Activated CD8-positive, alpha-beta T cell treated with anti-CD3 and anti-CD28 coated beads for 36 hours (primary cell): ENCODE measurements at regions not wholly inside any gene's neighbourhood (a gene's known extent, or its start where the extent isn't known, plus 50 kb on each side); places are given as distances from the start of the nearest gene placed in this dataset.

Experiments used
- ATAC-seq: fragments of 200-7000 bp; cut with Tn5 transposase; one replicate; pipeline ENCODE4 v1.10.0; 2021; ENCODE audit warnings: mild to moderate bottlenecking, moderate library complexity
- CTCF ChIA-PET: fragments of 350-600 bp; sonication (Branson Sonifier 250); formaldehyde crosslinking; loops from one replicate; lab custom pipeline; 2021; ENCODE audit warnings: antibody characterized with exemption; lab: Charles Lee
- POLR2A ChIA-PET: fragments of 350-600 bp; sonication (Branson Sonifier 250); formaldehyde crosslinking; loops from one replicate; lab custom pipeline; 2021; ENCODE audit warnings: antibody characterized with exemption; lab: Charles Lee
- DNase-seq: peaks from one replicate; pipeline ENCODE4 v3.0.0-alpha.2; 2020
- H3K27ac Mint-ChIP-seq: one replicate; pipeline ENCODE4 v1.8.0; 2021; ENCODE audit warnings: mild to moderate bottlenecking, mixed read lengths
- H3K27me3 Mint-ChIP-seq: one replicate; pipeline ENCODE4 v1.8.0; 2021; ENCODE audit warnings: mixed read lengths
- H3K36me3 Mint-ChIP-seq: one replicate; pipeline ENCODE4 v1.8.0; 2021; ENCODE audit warnings: low read depth, mixed read lengths
- H3K4me1 Mint-ChIP-seq: one replicate; pipeline ENCODE4 v1.8.0; 2021; ENCODE audit warnings: low read depth, mixed read lengths
- H3K4me3 Mint-ChIP-seq: one replicate; pipeline ENCODE4 v1.8.0; 2021; ENCODE audit warnings: mild to moderate bottlenecking, moderate library complexity, mixed read lengths
- H3K9me3 Mint-ChIP-seq: one replicate; pipeline ENCODE4 v1.8.0; 2021; ENCODE audit warnings: mixed read lengths
- CTCF ChIP-seq: fragments of 200-600 bp; IDR thresholded peaks from one replicate; pipeline ENCODE4 v1.8.0; 2022; ENCODE audit warnings: antibody characterized with exemption, mild to moderate bottlenecking
- intact Hi-C: fragments of 100-400 bp; cut with micrococcal nuclease; formaldehyde crosslinking; loops from one replicate; pipeline ENCODE4 v1.10.0; 2022

- ATAC-seq: peak; percentile 8
- peak; percentile 65 for TF ChIP-seq CTCF
- no peak for DNase-seq
- intact Hi-C loops: no loop called here
- ChIA-PET CTCF (no interaction called here), POLR2A (interaction anchor here (1.8 kb wide), 1 partner anchor 29 kb away, joined by 4 read pairs; no protein-coding TSS in a partner anchor)
- Mint-ChIP-seq H3K4me3 (peak overlapping the region; percentile 83), H3K27ac (peak overlapping the region; percentile 93), H3K36me3 (peaks cover 15% of the 10 kb centered on the region), H3K4me1 (peaks cover 39% of the 10 kb centered on the region), H3K27me3 (no peaks in the 10 kb centered on the region), H3K9me3 (peaks cover 4% of the 10 kb centered on the region)
Observed at GRCh38 chrX:51395480-51395809, 62.8 kb downstream of the NUDT10 start.
